ENCODE measurements at regions not wholly inside any gene's neighbourhood (a gene's known extent, or its start where the extent isn't known, plus 50 kb on each side); places are given as distances from the start of the nearest gene placed in this dataset.
"Not testable (repeated sequence)": the region's sequence is repeated elsewhere in the genome, so short reads cannot be mapped to it uniquely, and the experiment has no call there.

- no peak overlapping the region for H3K4me3 Mint-ChIP-seq
- H3K4me1 Mint-ChIP-seq (ENCODE audit: low read depth) = peaks cover 12% of the 10 kb centered on the region
- H3K27me3 Mint-ChIP-seq = peaks cover 3% of the 10 kb centered on the region
- H3K36me3 Mint-ChIP-seq (ENCODE audit: low read depth) = no peaks in the 10 kb centered on the region
- H3K9me3 Mint-ChIP-seq = peaks cover 5% of the 10 kb centered on the region
- H3K27ac Mint-ChIP-seq = no peak overlapping the region
Measured at GRCh38 chr5:17401470-17402288, 96.4 kb upstream of the TAF11L2 start.

- H3K4me1 Mint-ChIP-seq (ENCODE audit: low read depth) = peaks cover 12% of the 10 kb centered on the region
- H3K27ac Mint-ChIP-seq = no peak overlapping the region
- peaks cover 4% of the 10 kb centered on the region for H3K9me3 Mint-ChIP-seq
- no peaks in the 10 kb centered on the region for H3K36me3 Mint-ChIP-seq (ENCODE audit: low read depth)
- no peak overlapping the region for H3K4me3 Mint-ChIP-seq
- H3K27me3 Mint-ChIP-seq = peaks cover 3% of the 10 kb centered on the region
Measured at GRCh38 chr5:17402289-17403121, 95.5 kb upstream of the TAF11L2 start.

GRCh38 chr5:17403695-17404490, 94.1 kb upstream of the TAF11L2 start:
- Mint-ChIP-seq H3K9me3 (no peaks in the 10 kb centered on the region), H3K4me3 (no peak overlapping the region), H3K36me3 (ENCODE audit: low read depth) (no peaks in the 10 kb centered on the region), H3K27me3 (peaks cover 3% of the 10 kb centered on the region), H3K4me1 (ENCODE audit: low read depth) (peaks cover 8% of the 10 kb centered on the region), H3K27ac (no peak overlapping the region)

DNA sequence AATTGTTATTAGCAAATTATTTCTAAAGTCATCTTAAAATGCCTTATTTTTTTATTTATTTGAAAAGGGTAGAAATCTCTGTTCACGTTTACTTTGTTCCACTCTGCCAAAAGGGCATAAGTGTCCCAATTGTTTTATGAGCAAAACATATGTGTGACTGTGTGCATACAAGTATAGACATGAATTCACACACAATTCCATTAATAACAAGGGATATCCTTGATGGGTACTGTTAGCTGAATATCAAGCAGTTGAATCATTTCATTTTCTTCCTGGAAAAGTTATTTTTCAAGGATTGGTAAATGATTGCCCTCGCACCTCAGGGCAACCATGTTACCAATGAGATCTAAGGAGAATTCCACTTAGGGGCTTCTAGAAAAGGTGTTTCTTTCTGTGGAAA, 92.1 kb upstream of the TAF11L2 start:
- H3K9me3 Mint-ChIP-seq = no peaks in the 10 kb centered on the region
- H3K27me3 Mint-ChIP-seq = no peaks in the 10 kb centered on the region
- no peaks in the 10 kb centered on the region for H3K4me1 Mint-ChIP-seq (ENCODE audit: low read depth)
- no peak overlapping the region for H3K27ac Mint-ChIP-seq
- no peak overlapping the region for H3K4me3 Mint-ChIP-seq
- H3K36me3 Mint-ChIP-seq (ENCODE audit: low read depth) = no peaks in the 10 kb centered on the region

GRCh38 chr5:17406423-17406838, 91.6 kb upstream of the TAF11L2 start:
- H3K9me3 Mint-ChIP-seq = no peaks in the 10 kb centered on the region
- no peaks in the 10 kb centered on the region for H3K36me3 Mint-ChIP-seq (ENCODE audit: low read depth)
- no peaks in the 10 kb centered on the region for H3K27me3 Mint-ChIP-seq
- no peak overlapping the region for H3K4me3 Mint-ChIP-seq
- H3K4me1 Mint-ChIP-seq (ENCODE audit: low read depth) = no peaks in the 10 kb centered on the region
- H3K27ac Mint-ChIP-seq = no peak overlapping the region

DNA sequence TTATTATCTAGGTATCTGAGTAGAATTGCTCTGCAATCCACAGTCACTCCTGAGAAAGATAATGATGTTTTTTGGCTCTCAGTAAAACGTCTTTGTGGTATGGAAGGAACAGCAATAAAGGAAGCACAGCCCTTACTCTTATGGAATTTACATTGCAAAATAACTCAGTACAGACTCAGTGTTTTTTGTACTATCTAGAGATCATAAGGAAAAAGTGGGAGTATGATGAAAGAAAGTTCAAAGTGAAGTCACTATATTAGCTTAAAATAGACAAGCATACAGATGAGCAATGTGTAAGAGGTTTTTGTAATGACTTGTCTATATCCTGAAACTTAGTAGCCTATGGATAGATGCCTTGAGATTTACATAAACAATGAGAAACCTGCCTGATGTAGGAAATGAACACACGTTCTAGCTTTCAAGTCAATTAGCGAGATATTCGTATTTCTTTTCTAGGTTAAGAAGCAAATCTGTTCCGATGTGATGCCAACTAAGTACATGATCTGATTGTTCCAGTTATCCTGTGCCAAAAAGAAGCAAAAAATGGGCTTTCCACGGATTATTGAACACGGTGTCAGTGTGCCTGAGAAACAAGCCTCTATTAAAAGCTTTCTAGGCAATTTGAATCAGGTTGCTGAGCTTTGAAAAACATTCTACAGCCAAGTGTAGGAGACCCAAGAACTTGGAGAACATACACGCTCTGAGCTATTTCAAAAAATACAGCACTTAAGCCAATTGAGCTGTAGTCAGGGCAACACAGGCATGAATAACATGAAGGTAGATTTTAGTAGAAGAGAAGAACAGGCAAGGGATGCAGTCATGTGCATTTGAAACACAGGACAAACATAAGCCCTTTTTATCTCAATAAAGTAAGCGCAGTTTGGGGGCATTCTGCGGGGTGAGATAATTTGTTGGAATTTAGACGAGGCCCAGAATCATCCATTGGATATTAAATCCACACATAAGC, 86.3 kb upstream of the TAF11L2 start:
- H3K9me3 Mint-ChIP-seq = no peaks in the 10 kb centered on the region
- no peak overlapping the region for H3K4me3 Mint-ChIP-seq
- no peaks in the 10 kb centered on the region for H3K4me1 Mint-ChIP-seq (ENCODE audit: low read depth)
- H3K27me3 Mint-ChIP-seq = no peaks in the 10 kb centered on the region
- no peak overlapping the region for H3K27ac Mint-ChIP-seq
- H3K36me3 Mint-ChIP-seq (ENCODE audit: low read depth) = no peaks in the 10 kb centered on the region

- H3K4me3 Mint-ChIP-seq = no peak overlapping the region
- H3K27me3 Mint-ChIP-seq = no peaks in the 10 kb centered on the region
- no peak overlapping the region for H3K27ac Mint-ChIP-seq
- no peaks in the 10 kb centered on the region for H3K4me1 Mint-ChIP-seq (ENCODE audit: low read depth)
- H3K36me3 Mint-ChIP-seq (ENCODE audit: low read depth) = no peaks in the 10 kb centered on the region
- H3K9me3 Mint-ChIP-seq = no peaks in the 10 kb centered on the region
Measured at GRCh38 chr5:17412760-17413671, 85.0 kb upstream of the TAF11L2 start.

DNA sequence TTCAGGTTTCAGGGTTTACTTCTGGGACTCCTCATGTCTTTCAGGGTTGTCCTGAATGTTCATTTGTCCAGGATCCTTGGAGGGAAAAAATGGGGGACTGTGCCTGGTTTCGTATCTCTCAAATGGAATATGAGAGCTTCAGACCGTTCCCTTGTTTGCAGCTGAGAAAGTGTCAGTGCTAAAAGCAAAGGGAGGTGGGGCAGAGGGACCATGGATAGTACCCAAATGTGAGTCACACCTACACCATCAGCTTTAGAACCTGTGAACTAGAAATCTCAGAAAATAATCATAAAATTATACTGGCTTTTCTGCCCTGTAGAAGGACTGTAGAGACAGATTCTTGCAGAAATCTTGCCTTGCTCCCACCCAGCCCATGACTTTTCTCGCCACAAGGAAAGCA, 84.3 kb upstream of the TAF11L2 start:
- H3K4me3 Mint-ChIP-seq = no peak overlapping the region
- no peaks in the 10 kb centered on the region for H3K27me3 Mint-ChIP-seq
- H3K4me1 Mint-ChIP-seq (ENCODE audit: low read depth) = no peaks in the 10 kb centered on the region
- H3K27ac Mint-ChIP-seq = no peak overlapping the region
- no peaks in the 10 kb centered on the region for H3K9me3 Mint-ChIP-seq
- H3K36me3 Mint-ChIP-seq (ENCODE audit: low read depth) = no peaks in the 10 kb centered on the region

DNA sequence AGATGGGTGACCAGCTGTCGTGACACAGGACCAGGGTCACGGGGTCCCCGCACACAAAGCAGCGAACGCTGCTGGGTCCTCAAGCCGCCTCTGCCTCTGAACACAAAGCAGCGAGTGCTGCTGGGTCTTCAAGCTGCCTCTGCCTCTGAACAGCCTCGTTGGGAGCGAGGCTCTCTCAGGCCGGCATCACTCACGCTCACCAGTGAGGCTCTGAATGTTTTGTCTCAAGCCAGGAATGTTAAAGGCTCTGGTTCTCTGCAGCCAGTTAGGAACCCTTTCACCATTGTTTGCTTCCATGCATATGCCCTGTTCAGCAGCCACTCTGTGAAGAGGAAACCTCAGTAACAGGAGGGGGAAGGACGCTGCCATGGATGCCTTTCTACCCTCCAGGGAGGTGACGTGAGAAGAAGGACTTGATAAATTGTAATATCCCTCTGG, 82.7 kb upstream of the TAF11L2 start:
- H3K4me3 Mint-ChIP-seq = no peak overlapping the region
- H3K27ac Mint-ChIP-seq = no peak overlapping the region
- H3K4me1 Mint-ChIP-seq (ENCODE audit: low read depth) = no peaks in the 10 kb centered on the region
- no peaks in the 10 kb centered on the region for H3K9me3 Mint-ChIP-seq
- no peaks in the 10 kb centered on the region for H3K27me3 Mint-ChIP-seq
- H3K36me3 Mint-ChIP-seq (ENCODE audit: low read depth) = no peaks in the 10 kb centered on the region

DNA sequence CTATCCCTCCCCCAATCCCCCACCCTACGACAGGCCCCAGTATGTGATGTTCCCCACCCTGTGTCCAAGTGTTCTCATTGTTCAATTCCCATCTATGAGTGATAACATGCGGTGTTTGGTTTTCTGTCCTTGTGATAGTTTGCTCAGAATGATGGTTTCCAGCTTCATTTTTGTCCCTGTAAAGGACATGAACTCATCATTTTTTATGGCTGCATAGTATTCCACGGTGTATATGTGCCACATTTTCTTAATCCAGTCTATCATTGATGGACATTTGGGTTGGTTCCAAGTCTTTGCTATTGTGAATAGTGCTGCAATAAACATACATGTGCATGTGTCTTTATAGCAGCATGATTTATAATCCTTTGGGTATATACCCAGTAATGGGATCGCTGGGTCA, 81.7 kb upstream of the TAF11L2 start:
- not testable (repeated sequence) for H3K4me3 Mint-ChIP-seq; H3K9me3 Mint-ChIP-seq; H3K27ac Mint-ChIP-seq; H3K4me1 Mint-ChIP-seq (ENCODE audit: low read depth); H3K27me3 Mint-ChIP-seq; H3K36me3 Mint-ChIP-seq (ENCODE audit: low read depth)

DNA sequence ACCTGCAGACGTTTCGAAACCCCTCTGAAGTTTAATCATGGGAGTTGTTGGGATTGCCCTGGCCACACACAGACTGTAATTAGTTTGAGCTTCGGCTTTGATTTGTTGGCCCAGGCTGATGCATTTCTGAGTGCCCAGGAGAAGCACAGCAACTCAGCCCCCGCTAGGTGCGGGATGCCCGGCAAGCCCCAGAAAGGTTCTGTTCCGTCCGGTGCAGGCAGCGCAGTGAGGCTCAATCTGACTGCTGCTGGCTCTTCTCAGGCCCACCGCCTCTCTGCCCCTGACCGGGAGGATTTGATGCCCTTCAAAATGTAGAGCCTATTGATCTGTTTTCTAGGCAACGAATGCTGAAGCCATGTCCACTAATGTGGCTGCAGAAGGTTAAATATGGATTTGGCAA, 73.4 kb upstream of the TAF11L2 start:
- Mint-ChIP-seq H3K27me3 (no peaks in the 10 kb centered on the region), H3K4me3 (no peak overlapping the region), H3K27ac (no peak overlapping the region), H3K4me1 (ENCODE audit: low read depth) (peaks cover 4% of the 10 kb centered on the region), H3K36me3 (ENCODE audit: low read depth) (no peaks in the 10 kb centered on the region), H3K9me3 (peaks cover 6% of the 10 kb centered on the region)

- peaks cover 4% of the 10 kb centered on the region for H3K4me1 Mint-ChIP-seq (ENCODE audit: low read depth)
- no peaks in the 10 kb centered on the region for H3K36me3 Mint-ChIP-seq (ENCODE audit: low read depth)
- peaks cover 6% of the 10 kb centered on the region for H3K9me3 Mint-ChIP-seq
- no peak overlapping the region for H3K27ac Mint-ChIP-seq
- no peak overlapping the region for H3K4me3 Mint-ChIP-seq
- H3K27me3 Mint-ChIP-seq = no peaks in the 10 kb centered on the region
Measured at GRCh38 chr5:17425385-17426070, 72.5 kb upstream of the TAF11L2 start.
